ENCODE measurements at regions not wholly inside any gene's neighbourhood (a gene's known extent, or its start where the extent isn't known, plus 50 kb on each side); places are given as distances from the start of the nearest gene placed in this dataset.

DNA sequence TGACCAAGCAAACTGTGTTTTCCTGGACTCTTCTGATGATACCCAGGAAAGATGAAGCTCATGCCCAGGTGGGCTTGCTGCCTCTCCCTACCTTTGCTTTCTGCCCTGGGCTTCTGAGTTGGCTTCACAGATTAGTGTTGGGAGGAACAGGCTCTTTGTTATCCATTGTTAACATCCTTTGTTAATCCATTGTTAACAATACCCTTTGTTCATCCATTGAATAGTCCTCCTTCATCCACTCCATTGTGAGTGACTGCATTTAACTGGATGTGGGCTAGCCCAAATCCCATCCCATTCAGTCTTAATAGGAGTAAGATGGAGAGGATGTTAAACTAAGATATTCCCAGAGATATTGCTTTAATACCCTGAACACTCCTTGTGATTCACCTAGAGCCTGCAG lies 199.0 kb upstream of the LNX1 start:
- ATAC-seq (no peak), DNase-seq (ENCODE audit: low spot score) (no peak), FAIRE-seq (no peak)
- H3K4me3 ChIP-seq (replicated peaks in 1 of 3; ENCODE audit: insufficient read depth in 1 of 3, low read depth in 2 of 3, low read length in 3 of 3): no peak overlapping the region
- H3K4me2 ChIP-seq (ENCODE audit: low read depth, low read length): no peak overlapping the region
- H3K79me2 ChIP-seq (ENCODE audit: insufficient read depth, low read length): no peaks in the 10 kb centered on the region
- POLR2A ChIA-PET: no interaction called here
- H2AFZ ChIP-seq (ENCODE audit: low read length): no peak overlapping the region
- CTCF ChIA-PET (ENCODE audit: low intra/inter-chr PET ratio, low total read pairs): no interaction called here
- H3K9ac ChIP-seq (ENCODE audit: insufficient read depth, low read depth, low read length): no peak overlapping the region
- peaks cover 5% of the 10 kb centered on the region; the same call in 1 of the 2 replicates for H3K4me1 ChIP-seq (ENCODE audit: insufficient read depth, low read length)
- in situ Hi-C loops (cut with HindIII; ENCODE audit: extremely low pct_ligation_motif_present, low pct_unique_long_range_greater_than_20kb): no loop called here
- no peaks in the 10 kb centered on the region; a peak in 1 of 5 replicates for H3K27me3 ChIP-seq (ENCODE audit: control insufficient read depth in 1 of 2, insufficient read depth in 2 of 2, low read length in 2 of 2)
- H3K9me3 ChIP-seq (ENCODE audit: low read length): no peaks in the 10 kb centered on the region
- no peaks in the 10 kb centered on the region for H3K36me3 ChIP-seq (replicated peaks in 1 of 2; ENCODE audit: control insufficient read depth in 1 of 2, insufficient read depth in 2 of 2, low read length in 2 of 2)
- H3K27ac ChIP-seq (ENCODE audit: extremely low read length, insufficient read depth, low read length): no peak overlapping the region
- H4K20me1 ChIP-seq (ENCODE audit: insufficient read depth, low read length): no peaks in the 10 kb centered on the region
- BruUV-seq (replicated peaks): no TSS peak
- intact Hi-C loops (cut with micrococcal nuclease; ENCODE audit: unreplicated experiment): no loop called here
- TF ChIP-seq DNMT3B (CRISPR knock-in tag; conservative IDR thresholded peaks at IDR 0.05): no peak
- no peak for TF ChIP-seq NPAS2 (CRISPR knock-in tag; IDR thresholded peaks at IDR 0.05; ENCODE audit: borderline replicate concordance)
- TF ChIP-seq, protein P1, sequence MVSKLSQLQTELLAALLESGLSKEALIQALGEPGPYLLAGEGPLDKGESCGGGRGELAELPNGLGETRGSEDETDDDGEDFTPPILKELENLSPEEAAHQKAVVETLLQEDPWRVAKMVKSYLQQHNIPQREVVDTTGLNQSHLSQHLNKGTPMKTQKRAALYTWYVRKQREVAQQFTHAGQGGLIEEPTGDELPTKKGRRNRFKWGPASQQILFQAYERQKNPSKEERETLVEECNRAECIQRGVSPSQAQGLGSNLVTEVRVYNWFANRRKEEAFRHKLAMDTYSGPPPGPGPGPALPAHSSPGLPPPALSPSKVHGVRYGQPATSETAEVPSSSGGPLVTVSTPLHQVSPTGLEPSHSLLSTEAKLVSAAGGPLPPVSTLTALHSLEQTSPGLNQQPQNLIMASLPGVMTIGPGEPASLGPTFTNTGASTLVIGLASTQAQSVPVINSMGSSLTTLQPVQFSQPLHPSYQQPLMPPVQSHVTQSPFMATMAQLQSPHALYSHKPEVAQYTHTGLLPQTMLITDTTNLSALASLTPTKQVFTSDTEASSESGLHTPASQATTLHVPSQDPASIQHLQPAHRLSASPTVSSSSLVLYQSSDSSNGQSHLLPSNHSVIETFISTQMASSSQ (IDR thresholded peaks at IDR 0.05; ENCODE audit: low read depth): no peak
- TF ChIP-seq, protein P1 (CRISPR knock-in tag; IDR thresholded peaks at IDR 0.05; ENCODE audit: borderline replicate concordance): no peak
- no peak for TF ChIP-seq ELF1 (CRISPR knock-in tag; IDR thresholded peaks at IDR 0.05)
- TF ChIP-seq, protein P2, sequence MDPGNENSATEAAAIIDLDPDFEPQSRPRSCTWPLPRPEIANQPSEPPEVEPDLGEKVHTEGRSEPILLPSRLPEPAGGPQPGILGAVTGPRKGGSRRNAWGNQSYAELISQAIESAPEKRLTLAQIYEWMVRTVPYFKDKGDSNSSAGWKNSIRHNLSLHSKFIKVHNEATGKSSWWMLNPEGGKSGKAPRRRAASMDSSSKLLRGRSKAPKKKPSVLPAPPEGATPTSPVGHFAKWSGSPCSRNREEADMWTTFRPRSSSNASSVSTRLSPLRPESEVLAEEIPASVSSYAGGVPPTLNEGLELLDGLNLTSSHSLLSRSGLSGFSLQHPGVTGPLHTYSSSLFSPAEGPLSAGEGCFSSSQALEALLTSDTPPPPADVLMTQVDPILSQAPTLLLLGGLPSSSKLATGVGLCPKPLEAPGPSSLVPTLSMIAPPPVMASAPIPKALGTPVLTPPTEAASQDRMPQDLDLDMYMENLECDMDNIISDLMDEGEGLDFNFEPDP (CRISPR knock-in tag; conservative IDR thresholded peaks at IDR 0.05): no peak
- TF ChIP-seq, protein P3, sequence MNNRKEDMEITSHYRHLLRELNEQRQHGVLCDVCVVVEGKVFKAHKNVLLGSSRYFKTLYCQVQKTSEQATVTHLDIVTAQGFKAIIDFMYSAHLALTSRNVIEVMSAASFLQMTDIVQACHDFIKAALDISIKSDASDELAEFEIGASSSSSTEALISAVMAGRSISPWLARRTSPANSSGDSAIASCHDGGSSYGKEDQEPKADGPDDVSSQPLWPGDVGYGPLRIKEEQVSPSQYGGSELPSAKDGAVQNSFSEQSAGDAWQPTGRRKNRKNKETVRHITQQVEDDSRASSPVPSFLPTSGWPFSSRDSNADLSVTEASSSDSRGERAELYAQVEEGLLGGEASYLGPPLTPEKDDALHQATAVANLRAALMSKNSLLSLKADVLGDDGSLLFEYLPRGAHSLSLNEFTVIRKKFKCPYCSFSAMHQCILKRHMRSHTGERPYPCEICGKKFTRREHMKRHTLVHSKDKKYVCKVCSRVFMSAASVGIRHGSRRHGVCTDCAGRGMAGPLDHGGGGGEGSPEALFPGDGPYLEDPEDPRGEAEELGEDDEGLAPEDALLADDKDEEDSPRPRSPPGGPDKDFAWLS (CRISPR knock-in tag; IDR thresholded peaks at IDR 0.05; ENCODE audit: borderline replicate concordance): no peak
- TF ChIP-seq, protein P4, sequence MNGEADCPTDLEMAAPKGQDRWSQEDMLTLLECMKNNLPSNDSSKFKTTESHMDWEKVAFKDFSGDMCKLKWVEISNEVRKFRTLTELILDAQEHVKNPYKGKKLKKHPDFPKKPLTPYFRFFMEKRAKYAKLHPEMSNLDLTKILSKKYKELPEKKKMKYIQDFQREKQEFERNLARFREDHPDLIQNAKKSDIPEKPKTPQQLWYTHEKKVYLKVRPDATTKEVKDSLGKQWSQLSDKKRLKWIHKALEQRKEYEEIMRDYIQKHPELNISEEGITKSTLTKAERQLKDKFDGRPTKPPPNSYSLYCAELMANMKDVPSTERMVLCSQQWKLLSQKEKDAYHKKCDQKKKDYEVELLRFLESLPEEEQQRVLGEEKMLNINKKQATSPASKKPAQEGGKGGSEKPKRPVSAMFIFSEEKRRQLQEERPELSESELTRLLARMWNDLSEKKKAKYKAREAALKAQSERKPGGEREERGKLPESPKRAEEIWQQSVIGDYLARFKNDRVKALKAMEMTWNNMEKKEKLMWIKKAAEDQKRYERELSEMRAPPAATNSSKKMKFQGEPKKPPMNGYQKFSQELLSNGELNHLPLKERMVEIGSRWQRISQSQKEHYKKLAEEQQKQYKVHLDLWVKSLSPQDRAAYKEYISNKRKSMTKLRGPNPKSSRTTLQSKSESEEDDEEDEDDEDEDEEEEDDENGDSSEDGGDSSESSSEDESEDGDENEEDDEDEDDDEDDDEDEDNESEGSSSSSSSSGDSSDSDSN (CRISPR knock-in tag; IDR thresholded peaks at IDR 0.05): no peak
- TF ChIP-seq TEAD3 (CRISPR knock-in tag; optimal IDR thresholded peaks at IDR 0.05; ENCODE audit: borderline replicate concordance): no peak
- TF ChIP-seq, protein P5, sequence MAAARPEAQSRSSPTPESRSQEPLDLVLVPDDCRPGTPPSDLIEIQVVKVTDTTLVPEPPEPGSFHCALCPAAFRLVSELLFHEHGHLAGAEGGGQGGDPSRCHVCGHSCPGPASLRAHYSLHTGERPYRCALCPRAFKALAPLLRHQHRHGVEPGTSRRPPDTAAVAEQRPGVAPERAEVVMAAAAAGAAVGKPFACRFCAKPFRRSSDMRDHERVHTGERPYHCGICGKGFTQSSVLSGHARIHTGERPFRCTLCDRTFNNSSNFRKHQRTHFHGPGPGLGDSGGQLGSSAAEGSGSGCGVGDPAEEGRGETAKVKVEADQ (CRISPR knock-in tag; IDR thresholded peaks at IDR 0.05; ENCODE audit: borderline replicate concordance): no peak
- no peak for TF ChIP-seq MEIS2 (CRISPR knock-in tag; IDR thresholded peaks at IDR 0.05)
- TF ChIP-seq, protein P6, sequence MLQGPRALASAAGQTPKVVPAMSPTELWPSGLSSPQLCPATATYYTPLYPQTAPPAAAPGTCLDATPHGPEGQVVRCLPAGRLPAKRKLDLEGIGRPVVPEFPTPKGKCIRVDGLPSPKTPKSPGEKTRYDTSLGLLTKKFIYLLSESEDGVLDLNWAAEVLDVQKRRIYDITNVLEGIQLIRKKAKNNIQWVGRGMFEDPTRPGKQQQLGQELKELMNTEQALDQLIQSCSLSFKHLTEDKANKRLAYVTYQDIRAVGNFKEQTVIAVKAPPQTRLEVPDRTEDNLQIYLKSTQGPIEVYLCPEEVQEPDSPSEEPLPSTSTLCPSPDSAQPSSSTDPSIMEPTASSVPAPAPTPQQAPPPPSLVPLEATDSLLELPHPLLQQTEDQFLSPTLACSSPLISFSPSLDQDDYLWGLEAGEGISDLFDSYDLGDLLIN (CRISPR knock-in tag; IDR thresholded peaks at IDR 0.05; ENCODE audit: borderline replicate concordance): no peak
